Spleen (tissue), 11 donors: ENCODE measurements at regions not wholly inside any gene's neighbourhood (a gene's known extent, or its start where the extent isn't known, plus 50 kb on each side); places are given as distances from the start of the nearest gene placed in this dataset.

ENCODE experiments used
- DNase-seq: peaks from one replicate; pipeline ENCODE4 v3.0.0-alpha.2; 2020
- H3K27ac ChIP-seq, 8 donors: fragments of 200-600 bp; sonication (generic) in 7 of 8; 1 replicate in 4 of 8; 2 replicates in 4 of 8; pipeline versions ENCODE4 v1.5.0 to v1.8.0; 2016 to 2021; ENCODE audit warnings: inconsistent platforms in 4 of 8, mild to moderate bottlenecking in 4 of 8, moderate library complexity in 1 of 8
- H3K27me3 ChIP-seq, 7 donors: fragments of 200-600 bp; sonication (generic) in 6 of 7; replicated peaks in 1 of 7; 1 replicate in 4 of 7; 2 replicates in 3 of 7; pipeline versions ENCODE4 v1.5.0 to v1.8.0; 2016 to 2021; ENCODE audit warnings: inconsistent platforms in 3 of 7, mild to moderate bottlenecking in 1 of 7
- H3K36me3 ChIP-seq, 6 donors: fragments of 200-600 bp; sonication (generic) in 5 of 6; 1 replicate in 4 of 6; 2 replicates in 2 of 6; pipeline versions ENCODE4 v1.5.0 to v1.8.0; 2016 to 2021; ENCODE audit warnings: inconsistent platforms in 2 of 6
- H3K4me1 ChIP-seq, 6 donors: fragments of 200-600 bp; sonication (generic) in 5 of 6; 1 replicate in 3 of 6; 2 replicates in 3 of 6; pipeline versions ENCODE4 v1.5.0 to v1.8.0; 2016 to 2021; ENCODE audit warnings: inconsistent platforms in 3 of 6
- H3K4me3 ChIP-seq, 8 donors: fragments of 200-600 bp; sonication (generic) in 7 of 8; 1 replicate in 4 of 8; 2 replicates in 4 of 8; pipeline versions ENCODE4 v1.5.0 to v1.8.0; 2016 to 2021; ENCODE audit warnings: inconsistent platforms in 4 of 8, mild to moderate bottlenecking in 4 of 8, moderate library complexity in 2 of 8
- H3K9me3 ChIP-seq, 8 donors: fragments of 200-600 bp; sonication (generic) in 7 of 8; 1 replicate in 4 of 8; 2 replicates in 4 of 8; pipeline versions ENCODE4 v1.5.0 to v1.8.0; 2016 to 2021; ENCODE audit warnings: inconsistent platforms in 4 of 8
- CTCF ChIP-seq, 11 experiments: fragments of 200-600 bp in 7 of 11; fragments of 450-650 bp in 4 of 11; sonication (generic) in 4 of 11; IDR thresholded peaks in 8 of 11; conservative IDR thresholded peaks in 3 of 11; 1 replicate in 7 of 11; 2 replicates in 4 of 11; pipeline versions ENCODE4 v1.4.0 to v1.8.0; 2016 to 2021; ENCODE audit warnings: antibody characterized with exemption in 11 of 11, inconsistent platforms in 4 of 11, mild to moderate bottlenecking in 1 of 11
- POLR2A ChIP-seq, 3 donors: fragments of 450-650 bp; IDR thresholded peaks; one replicate each; pipeline ENCODE4 v1.5.1; 2017; ENCODE audit warnings: antibody characterized with exemption in 3 of 3, mild to moderate bottlenecking in 1 of 3
- POLR2AphosphoS5 ChIP-seq, 3 donors: sonication (generic); formaldehyde crosslinking; IDR thresholded peaks; one replicate each; pipeline ENCODE4 v1.5.1; 2017; ENCODE audit warnings: antibody characterized with exemption in 3 of 3
- WGBS, 5 donors: extraction: QIAGEN DNeasy Blood & Tissue Kit in 3 of 5; methylation state at CpG; one replicate each; pipeline versions ENCODE4 v1.1.5 to v1.1.7; 2013 to 2018; 5-methylcytosine and 5-hydroxymethylcytosine counted together
- intact Hi-C: fragments of 100-400 bp; cut with DNase I; formaldehyde crosslinking; loops from one replicate; pipeline ENCODE4 v1.15.0; 2023; ENCODE audit warnings: low total_unique reads
- donor health status: healthy with polysubstance abuse.
- donor health status: DM: no; HTN: no; CAD: no; lungs with moderate emphysema.
- donor health status: DM: no; HTN: no; CAD: no.
- donor health status: Bipolar disorder and iron deficiency.
- donor health status: healthy.
- donor health status: DM: no; HTN: no; CAD: no.
- donor health status: DM: yes; HTN: yes; CAD: no.

GRCh38 chr15:55060836-55061235 lies 135.9 kb downstream of the RSL24D1 start:
- 77 to 82% (median 78%) methylated on average over 2 of the region's 2 CpGs for WGBS, 5 donors
- no peak for TF ChIP-seq POLR2AphosphoS5 (IDR thresholded peaks at IDR 0.05)
- no peak for TF ChIP-seq CTCF (IDR thresholded peaks at IDR 0.05 in 8 of 11, conservative IDR thresholded peaks at IDR 0.05 in 3 of 11)
- TF ChIP-seq POLR2A (IDR thresholded peaks at IDR 0.05), result no peak
- Histone ChIP-seq H3K4me1 (no peaks in the 10 kb centered on the region), H3K4me3 (no peak overlapping the region), H3K9me3 (peaks cover 0 to 26% (median 21%) of the 10 kb centered on the region in 8 donors), H3K36me3 (no peaks in the 10 kb centered on the region), H3K27ac (no peak overlapping the region), H3K27me3 (no peaks in the 10 kb centered on the region)
- intact Hi-C loops, result no loop called here
- DNase-seq, result no peak

GRCh38 chr15:55056500-55056899 lies 140.2 kb downstream of the RSL24D1 start:
- WGBS, 5 donors, result 67 to 82% (median 74%) methylated on average over 3 of the region's 3 CpGs
- DNase-seq, result no peak

GRCh38 chr15:55044162-55044561 lies 152.6 kb downstream of the RSL24D1 start:
- WGBS, 5 donors, result 67 to 86% (median 82%) methylated on average over 2 of the region's 2 CpGs
- no peaks in the 10 kb centered on the region for H3K4me1 ChIP-seq
- no peaks in the 10 kb centered on the region for H3K9me3 ChIP-seq
- peaks cover 0 to 9% (median 0%) of the 10 kb centered on the region in 7 donors for H3K27me3 ChIP-seq
- no peak overlapping the region for H3K4me3 ChIP-seq
- intact Hi-C loops, result no loop called here
- no peaks in the 10 kb centered on the region for H3K36me3 ChIP-seq
- H3K27ac ChIP-seq, result no peak overlapping the region
- DNase-seq, result no peak
- TF ChIP-seq POLR2AphosphoS5 (IDR thresholded peaks at IDR 0.05) (no peak), CTCF (IDR thresholded peaks at IDR 0.05 in 8 of 11, conservative IDR thresholded peaks at IDR 0.05 in 3 of 11) (no peak), POLR2A (IDR thresholded peaks at IDR 0.05) (no peak)

More at GRCh38 chr15:55056500-55056899, 140.2 kb downstream of the RSL24D1 start:
- Histone ChIP-seq H3K4me1 (no peaks in the 10 kb centered on the region), H3K27me3 (no peaks in the 10 kb centered on the region), H3K27ac (no peak overlapping the region), H3K4me3 (no peak overlapping the region), H3K9me3 (no peaks in the 10 kb centered on the region), H3K36me3 (no peaks in the 10 kb centered on the region)
- TF ChIP-seq POLR2AphosphoS5 (IDR thresholded peaks at IDR 0.05), result no peak
- TF ChIP-seq CTCF (IDR thresholded peaks at IDR 0.05 in 8 of 11, conservative IDR thresholded peaks at IDR 0.05 in 3 of 11), result no peak
- TF ChIP-seq POLR2A (IDR thresholded peaks at IDR 0.05), result no peak
- intact Hi-C loops, result no loop called here

- DNase-seq, result no peak
- no peaks in the 10 kb centered on the region for H3K4me1 ChIP-seq
- no peak for TF ChIP-seq POLR2AphosphoS5 (IDR thresholded peaks at IDR 0.05)
- TF ChIP-seq CTCF (IDR thresholded peaks at IDR 0.05 in 8 of 11, conservative IDR thresholded peaks at IDR 0.05 in 3 of 11), result no peak
- TF ChIP-seq POLR2A (IDR thresholded peaks at IDR 0.05), result no peak
- no peaks in the 10 kb centered on the region for H3K9me3 ChIP-seq
- no peaks in the 10 kb centered on the region for H3K27me3 ChIP-seq
- intact Hi-C loops, result no loop called here
- H3K36me3 ChIP-seq, result no peaks in the 10 kb centered on the region
- H3K27ac ChIP-seq, result no peak overlapping the region
- WGBS, 5 donors, result 0 to 12% (median 6%) methylated on average over 1 of the region's 1 CpG
- H3K4me3 ChIP-seq, result no peak overlapping the region
These were observed 159.7 kb downstream of the RSL24D1 start for GRCh38 chr15:55037071-55037470.
